Duodenal mucosa (tissue), 2 donors: ENCODE measurements at regions not wholly inside any gene's neighbourhood (a gene's known extent, or its start where the extent isn't known, plus 50 kb on each side); places are given as distances from the start of the nearest gene placed in this dataset.
"Not testable (repeated sequence)": the region's sequence is repeated elsewhere in the genome, so short reads cannot be mapped to it uniquely, and the experiment has no call there.

Experiments used
- H3K27ac ChIP-seq: one replicate; pipeline ENCODE4 v1.7.0; 2013; ENCODE audit warnings: low read depth, low read length
- H3K27me3 ChIP-seq, 2 donors: one replicate each; pipeline ENCODE4 v1.7.0; 2013; ENCODE audit warnings: low read length in 2 of 2, control low read depth in 1 of 2; ENCODE audit not compliant: insufficient read depth in 2 of 2, control insufficient read depth in 1 of 2
- H3K36me3 ChIP-seq, 2 donors: one replicate each; pipeline ENCODE4 v1.7.0; 2013; ENCODE audit warnings: low read length in 2 of 2, control low read depth in 1 of 2; ENCODE audit not compliant: insufficient read depth in 2 of 2, control insufficient read depth in 1 of 2
- H3K4me1 ChIP-seq, 2 donors: one replicate each; pipeline ENCODE4 v1.7.0; 2013; ENCODE audit warnings: low read length in 2 of 2, control low read depth in 1 of 2; ENCODE audit not compliant: insufficient read depth in 2 of 2, control insufficient read depth in 1 of 2
- H3K4me3 ChIP-seq, 2 donors: one replicate each; pipeline ENCODE4 v1.7.0; 2013; ENCODE audit warnings: low read length in 2 of 2, low read depth in 1 of 2
- H3K9ac ChIP-seq, 2 donors: one replicate each; pipeline ENCODE4 v1.7.0; 2013; ENCODE audit warnings: low read length in 2 of 2, low read depth in 1 of 2
- H3K9me3 ChIP-seq, 2 donors: one replicate each; pipeline ENCODE4 v1.7.0; 2013; ENCODE audit warnings: low read length in 2 of 2, control low read depth in 1 of 2; ENCODE audit not compliant: control insufficient read depth in 1 of 2

GRCh38 chr15:96462768-96463750, 132.6 kb downstream of the NR2F2 start:
- no peak overlapping the region for H3K9ac ChIP-seq
- no peak overlapping the region for H3K4me3 ChIP-seq
- no peaks in the 10 kb centered on the region for H3K9me3 ChIP-seq
- no peaks in the 10 kb centered on the region for H3K36me3 ChIP-seq
- no peak overlapping the region for H3K27ac ChIP-seq
- H3K27me3 ChIP-seq = peaks cover 0 to 5% of the 10 kb centered on the region in 2 donors
- H3K4me1 ChIP-seq = no peaks in the 10 kb centered on the region

GRCh38 chr15:96466389-96466947, 136.0 kb downstream of the NR2F2 start:
- no peak overlapping the region for H3K27ac ChIP-seq
- no peak overlapping the region for H3K9ac ChIP-seq
- no peaks in the 10 kb centered on the region for H3K4me1 ChIP-seq
- H3K9me3 ChIP-seq = no peaks in the 10 kb centered on the region
- no peak overlapping the region for H3K4me3 ChIP-seq
- H3K27me3 ChIP-seq = peaks cover 4 to 5% of the 10 kb centered on the region in 2 donors
- no peaks in the 10 kb centered on the region for H3K36me3 ChIP-seq

- H3K27ac ChIP-seq = no peak overlapping the region
- peaks cover 4 to 5% of the 10 kb centered on the region in 2 donors for H3K27me3 ChIP-seq
- H3K4me3 ChIP-seq = no peak overlapping the region
Observed at GRCh38 chr15:96468036-96468435, 137.5 kb downstream of the NR2F2 start.

GRCh38 chr15:96470681-96471310, 140.3 kb downstream of the NR2F2 start:
- no peaks in the 10 kb centered on the region for H3K36me3 ChIP-seq
- H3K4me3 ChIP-seq = no peak overlapping the region
- H3K9ac ChIP-seq = no peak overlapping the region
- H3K4me1 ChIP-seq = no peaks in the 10 kb centered on the region
- H3K27me3 ChIP-seq = peaks cover 4 to 5% of the 10 kb centered on the region in 2 donors
- H3K27ac ChIP-seq = no peak overlapping the region
- H3K9me3 ChIP-seq = no peaks in the 10 kb centered on the region

More at GRCh38 chr15:96468036-96468435, 137.5 kb downstream of the NR2F2 start:
- Histone ChIP-seq H3K4me1 (no peaks in the 10 kb centered on the region), H3K9ac (no peak overlapping the region), H3K36me3 (no peaks in the 10 kb centered on the region), H3K9me3 (no peaks in the 10 kb centered on the region)

- H3K9me3 ChIP-seq = no peaks in the 10 kb centered on the region
- H3K27ac ChIP-seq = no peak overlapping the region
- H3K4me3 ChIP-seq = no peak overlapping the region
- H3K9ac ChIP-seq = no peak overlapping the region
- no peaks in the 10 kb centered on the region for H3K36me3 ChIP-seq
- H3K4me1 ChIP-seq = no peaks in the 10 kb centered on the region
- peaks cover 0 to 4% of the 10 kb centered on the region in 2 donors for H3K27me3 ChIP-seq
Observed at GRCh38 chr15:96472681-96473080, 142.2 kb downstream of the NR2F2 start.

- Histone ChIP-seq H3K4me1 (no peaks in the 10 kb centered on the region), H3K36me3 (no peaks in the 10 kb centered on the region), H3K9ac (no peak overlapping the region), H3K27ac (no peak overlapping the region), H3K9me3 (no peaks in the 10 kb centered on the region), H3K4me3 (no peak overlapping the region), H3K27me3 (peaks cover 0 to 4% of the 10 kb centered on the region in 2 donors)
Observed at GRCh38 chr15:96473556-96473955, 143.1 kb downstream of the NR2F2 start.

GRCh38 chr15:96474231-96474664, 143.7 kb downstream of the NR2F2 start:
- Histone ChIP-seq H3K4me3 (no peak overlapping the region), H3K27ac (no peak overlapping the region), H3K36me3 (no peaks in the 10 kb centered on the region), H3K9ac (no peak overlapping the region), H3K27me3 (peaks cover 0 to 4% of the 10 kb centered on the region in 2 donors), H3K4me1 (no peaks in the 10 kb centered on the region), H3K9me3 (no peaks in the 10 kb centered on the region)

GRCh38 chr15:96477227-96477626, 146.7 kb downstream of the NR2F2 start:
- H3K9me3 ChIP-seq = no peaks in the 10 kb centered on the region
- no peak overlapping the region for H3K4me3 ChIP-seq
- H3K27ac ChIP-seq = no peak overlapping the region
- peaks cover 0 to 4% of the 10 kb centered on the region in 2 donors for H3K27me3 ChIP-seq
- no peak overlapping the region for H3K9ac ChIP-seq
- no peaks in the 10 kb centered on the region for H3K4me1 ChIP-seq
- no peaks in the 10 kb centered on the region for H3K36me3 ChIP-seq

- not testable (repeated sequence) for H3K4me3 ChIP-seq, H3K9ac ChIP-seq, H3K4me1 ChIP-seq, H3K9me3 ChIP-seq, H3K27ac ChIP-seq, H3K27me3 ChIP-seq, H3K36me3 ChIP-seq
Observed at GRCh38 chr15:96484412-96484811, 153.9 kb downstream of the NR2F2 start.

GRCh38 chr15:96484830-96485229, 154.3 kb downstream of the NR2F2 start:
- no peaks in the 10 kb centered on the region for H3K36me3 ChIP-seq
- no peak overlapping the region for H3K9ac ChIP-seq
- H3K27ac ChIP-seq = no peak overlapping the region
- no peak overlapping the region for H3K4me3 ChIP-seq
- H3K27me3 ChIP-seq = peaks cover 0 to 4% of the 10 kb centered on the region in 2 donors
- H3K4me1 ChIP-seq = no peaks in the 10 kb centered on the region
- no peaks in the 10 kb centered on the region for H3K9me3 ChIP-seq
